ENCODE measurements at regions not wholly inside any gene's neighbourhood (a gene's known extent, or its start where the extent isn't known, plus 50 kb on each side); places are given as distances from the start of the nearest gene placed in this dataset.

GRCh38 chr21:36560933-36561575 lies 81.1 kb upstream of the CLDN14 start:
- Histone ChIP-seq H3K18ac (ENCODE audit: insufficient read length, low read depth, low read length) (no peak overlapping the region), H3T11ph (ENCODE audit: low read length) (no peak overlapping the region)
- TF ChIP-seq CTCF (conservative IDR thresholded peaks at IDR 0.05) = no peak

More at GRCh38 chr21:36560933-36561575, 81.1 kb upstream of the CLDN14 start:
- peaks cover 4 to 7% of the 10 kb centered on the region in 2 experiments; a peak in 4 of 5 replicates for H3K9me3 Mint-ChIP-seq
- no peaks in the 10 kb centered on the region for H3K9me3 ChIP-seq (ENCODE audit: control insufficient read depth, low read depth, low read length)
- no peak overlapping the region for H4K91ac ChIP-seq (ENCODE audit: insufficient read length, low read depth, low read length)
- H3K23ac ChIP-seq (ENCODE audit: insufficient read length, low read depth, low read length) = no peak overlapping the region
- DNase-seq = no peak
- peaks cover 0 to 2% (median 0%) of the 10 kb centered on the region in 3 experiments; a peak in 1 of 7 replicates for H3K36me3 Mint-ChIP-seq (ENCODE audit: insufficient read depth in 1 of 3, low read depth in 3 of 3)
- H3K4me2 ChIP-seq (ENCODE audit: insufficient read depth, insufficient read length, low read length) = no peak overlapping the region
- H3K23me2 ChIP-seq (ENCODE audit: insufficient read length, low read depth, low read length, poor library complexity, severe bottlenecking) = no peaks in the 10 kb centered on the region
- H2BK20ac ChIP-seq (ENCODE audit: low read depth, low read length, poor library complexity, severe bottlenecking) = no peak overlapping the region
- H3K9ac ChIP-seq (ENCODE audit: extremely low read depth, insufficient read length, low read length) = no peak overlapping the region
- H3K4ac ChIP-seq (ENCODE audit: low read depth, low read length) = no peak overlapping the region
- no peaks in the 10 kb centered on the region for H3K4me1 ChIP-seq (ENCODE audit: insufficient read depth, low read length)
- no peak overlapping the region for H3K14ac ChIP-seq (ENCODE audit: insufficient read depth, low read length)
- H3K27ac Mint-ChIP-seq = peak overlapping the region in 1 of 3 experiments; percentile 10; a peak in 2 of 7 replicates
- H2BK12ac ChIP-seq (ENCODE audit: insufficient read length, low read depth, low read length) = no peak overlapping the region
- H3K56ac ChIP-seq (ENCODE audit: insufficient read length, low read depth, low read length) = no peak overlapping the region
- no peaks in the 10 kb centered on the region for H4K20me1 ChIP-seq (ENCODE audit: control insufficient read depth, insufficient read depth, insufficient read length)
- H4K5ac ChIP-seq (ENCODE audit: insufficient read length, low read depth, low read length) = no peak overlapping the region
- no peak overlapping the region for H2AK5ac ChIP-seq (ENCODE audit: insufficient read length, low read length)
- H3K79me2 ChIP-seq (ENCODE audit: insufficient read depth, low read length) = no peaks in the 10 kb centered on the region
- no peaks in the 10 kb centered on the region for H3K27me3 ChIP-seq (ENCODE audit: insufficient read depth, low read length)
- no peak overlapping the region for H2BK15ac ChIP-seq (ENCODE audit: low read depth, low read length)
- peaks cover 9% of the 10 kb centered on the region for H3K27me3 Mint-ChIP-seq (ENCODE audit: low read depth)
- no peak overlapping the region for H4K8ac ChIP-seq (replicated peaks; ENCODE audit: insufficient read length, low read depth, low read length)
- no peak overlapping the region for H3K4me3 Mint-ChIP-seq
- H2BK5ac ChIP-seq (ENCODE audit: insufficient read length, low read length) = no peak overlapping the region
- no peak overlapping the region for H2BK120ac ChIP-seq (ENCODE audit: low read depth, low read length, poor library complexity, severe bottlenecking)
- no peak overlapping the region for H3K27ac ChIP-seq (ENCODE audit: insufficient read length, low read depth, low read length)
- no peak overlapping the region for H2AFZ ChIP-seq (ENCODE audit: low read length)
- WGBS (ENCODE audit: extremely low coverage, insufficient read length, low lambda C conversion rate) = no CpG with 5 or more reads among the region's 7 CpGs
- H3K79me1 ChIP-seq (ENCODE audit: insufficient read depth, low read depth, low read length, poor library complexity, severe bottlenecking) = no peaks in the 10 kb centered on the region
- no peaks in the 10 kb centered on the region for H3K4me1 Mint-ChIP-seq
